H1 (cell line): ENCODE measurements at regions not wholly inside any gene's neighbourhood (a gene's known extent, or its start where the extent isn't known, plus 50 kb on each side); places are given as distances from the start of the nearest gene placed in this dataset.

ENCODE experiments used
- MAX ChIP-seq: IDR thresholded peaks from 2 replicates; pipeline ENCODE4 v1.6.1; 2012; ENCODE audit warnings: inconsistent platforms
- SAP30 ChIP-seq: fragments of 300-600 bp; sonication (generic); IDR thresholded peaks from 2 replicates; pipeline ENCODE4 v1.7.1; 2012; ENCODE audit warnings: low read length, moderate library complexity, mild to moderate bottlenecking, inconsistent platforms; ENCODE audit not compliant: insufficient read depth, insufficient replicate concordance
- TAF1 ChIP-seq: IDR thresholded peaks from 2 replicates; pipeline ENCODE4 v1.6.1; 2011; ENCODE audit warnings: mild to moderate bottlenecking, low read depth, low read length
- TCF12 ChIP-seq: IDR thresholded peaks from 2 replicates; pipeline ENCODE4 v1.6.1; 2011; ENCODE audit warnings: low read depth, mild to moderate bottlenecking, low read length

- TF ChIP-seq SAP30: no peak
- no peak for TF ChIP-seq MAX
- no peak for TF ChIP-seq TCF12
- TF ChIP-seq TAF1: no peak
Measured at GRCh38 chr21:16530656-16531055, 800.9 kb downstream of the USP25 start (continued).
